GM23338 (cell line): ENCODE measurements at regions not wholly inside any gene's neighbourhood (a gene's known extent, or its start where the extent isn't known, plus 50 kb on each side); places are given as distances from the start of the nearest gene placed in this dataset.

Experiments
- ATAC-seq: fragments of 200-7000 bp; cut with Tn5 transposase; 3 replicates; pipeline ENCODE4 v1.9.1; 2020
- DNase-seq: peaks from one replicate; pipeline ENCODE4 v3.0.0-alpha.2; 2015; ENCODE audit warnings: low spot score
- H2AFZ ChIP-seq: fragments of 200-600 bp; sonication (generic); 2 replicates; pipeline ENCODE4 v1.8.0; 2016; ENCODE audit warnings: antibody characterized with exemption, mild to moderate bottlenecking, moderate library complexity
- H3F3A ChIP-seq: fragments of 200-600 bp; sonication (generic); replicated peaks from 2 replicates; pipeline ENCODE4 v1.8.0; 2017; ENCODE audit warnings: antibody characterized with exemption, mixed run types, low read depth
- H3K27ac ChIP-seq: fragments of 200-600 bp; sonication (generic); 2 replicates; pipeline ENCODE4 v1.6.1; 2016; ENCODE audit warnings: low read depth
- H3K27me3 ChIP-seq: fragments of 200-600 bp; sonication (generic); 2 replicates; pipeline ENCODE4 v1.8.0; 2016; ENCODE audit warnings: mild to moderate bottlenecking, mixed run types, moderate library complexity; ENCODE audit not compliant: insufficient read depth
- H3K36me3 ChIP-seq: fragments of 200-600 bp; sonication (generic); 2 replicates; pipeline ENCODE4 v1.8.0; 2016; ENCODE audit warnings: mild to moderate bottlenecking; ENCODE audit not compliant: insufficient read depth
- H3K4me1 ChIP-seq: fragments of 200-600 bp; sonication (generic); 2 replicates; pipeline ENCODE4 v1.8.0; 2016; ENCODE audit warnings: mild to moderate bottlenecking, moderate library complexity; ENCODE audit not compliant: insufficient read depth
- H3K4me2 ChIP-seq: fragments of 200-600 bp; sonication (generic); 2 replicates; pipeline ENCODE4 v1.7.1; 2017; ENCODE audit warnings: mixed run types
- H3K4me3 ChIP-seq: fragments of 200-600 bp; sonication (generic); 2 replicates; pipeline ENCODE4 v1.6.1; 2016; ENCODE audit warnings: mixed run types
- H3K79me2 ChIP-seq: fragments of 200-600 bp; sonication (generic); replicated peaks from 2 replicates; pipeline ENCODE4 v1.8.0; 2017; ENCODE audit warnings: mild to moderate bottlenecking; ENCODE audit not compliant: insufficient read depth
- H3K9me2 ChIP-seq: fragments of 200-600 bp; sonication (generic); 2 replicates; pipeline ENCODE4 v1.8.0; 2017; ENCODE audit not compliant: insufficient read depth
- H4K20me1 ChIP-seq: fragments of 200-600 bp; sonication (generic); replicated peaks from 2 replicates; pipeline ENCODE4 v1.8.0; 2017; ENCODE audit warnings: mild to moderate bottlenecking; ENCODE audit not compliant: insufficient read depth
- H3K27ac Mint-ChIP-seq: 2 replicates; pipeline ENCODE4 v1.8.0; 2020; ENCODE audit warnings: inconsistent platforms, mild to moderate bottlenecking, moderate library complexity, mixed read lengths
- H3K27me3 Mint-ChIP-seq: 3 replicates; pipeline ENCODE4 v1.8.0; 2022; ENCODE audit warnings: low read depth, mild to moderate bottlenecking, moderate library complexity, mixed read lengths, inconsistent platforms; ENCODE audit not compliant: insufficient read depth, poor library complexity
- H3K36me3 Mint-ChIP-seq: 3 replicates; pipeline ENCODE4 v1.8.0; 2021; ENCODE audit warnings: low read depth, mild to moderate bottlenecking, inconsistent platforms, moderate library complexity, mixed read lengths
- H3K4me1 Mint-ChIP-seq: 3 replicates; pipeline ENCODE4 v1.8.0; 2020; ENCODE audit warnings: mild to moderate bottlenecking, inconsistent platforms, mixed read lengths
- H3K4me3 Mint-ChIP-seq: 3 replicates; pipeline ENCODE4 v1.8.0; 2021; ENCODE audit warnings: moderate library complexity, mild to moderate bottlenecking, inconsistent platforms, mixed read lengths
- H3K9me3 Mint-ChIP-seq: 3 replicates; pipeline ENCODE4 v1.8.0; 2020; ENCODE audit warnings: moderate library complexity, mild to moderate bottlenecking, inconsistent platforms, mixed read lengths
- CREB1 ChIP-seq: fragments of 250-450 bp; sonication (Bioruptor Pico); IDR thresholded peaks from 2 replicates; pipeline ENCODE4 v1.5.0; 2020; ENCODE audit warnings: low read depth, mild to moderate bottlenecking, moderate library complexity
- CTCF ChIP-seq, 2 experiments: fragments of 200-600 bp in 1 of 2; sonication (generic) in 1 of 2; conservative IDR thresholded peaks; 2 replicates each; pipeline versions ENCODE4 v1.5.1 to v1.6.1; 2016 to 2017; ENCODE audit warnings: antibody characterized with exemption in 2 of 2, low read depth in 2 of 2, mild to moderate bottlenecking in 2 of 2, moderate library complexity in 1 of 2
- ETS1 ChIP-seq: IDR thresholded peaks from 2 replicates; pipeline ENCODE4 v1.6.1; 2016; ENCODE audit warnings: antibody characterized with exemption
- EZH2 ChIP-seq: fragments of 200-600 bp; sonication (generic); IDR thresholded peaks from one replicate; pipeline ENCODE4 v1.8.0; 2017; ENCODE audit warnings: antibody characterized with exemption, mild to moderate bottlenecking, low read depth; ENCODE audit not compliant: unreplicated experiment
- EZH2phosphoT487 ChIP-seq: fragments of 200-600 bp; sonication (generic); IDR thresholded peaks from one replicate; pipeline ENCODE4 v1.8.1; 2018; ENCODE audit warnings: antibody characterized with exemption; ENCODE audit not compliant: unreplicated experiment
- JUNB ChIP-seq: IDR thresholded peaks from one replicate; pipeline ENCODE4 v1.6.1; 2016; ENCODE audit warnings: antibody characterized with exemption; ENCODE audit not compliant: unreplicated experiment
- NANOG ChIP-seq: IDR thresholded peaks from 2 replicates; pipeline ENCODE4 v1.6.1; 2016; ENCODE audit warnings: antibody characterized with exemption, borderline replicate concordance
- POLR2AphosphoS5 ChIP-seq: IDR thresholded peaks from 2 replicates; pipeline ENCODE4 v1.6.1; 2016; ENCODE audit warnings: antibody characterized with exemption, low read depth
- STAT1 ChIP-seq: IDR thresholded peaks from one replicate; pipeline ENCODE4 v1.6.1; 2016; ENCODE audit warnings: antibody characterized with exemption; ENCODE audit not compliant: unreplicated experiment
- ZNF331 ChIP-seq: fragments of 250-450 bp; sonication (Bioruptor Pico); IDR thresholded peaks from 2 replicates; pipeline ENCODE4 v1.5.0; 2020; ENCODE audit warnings: low read depth, mild to moderate bottlenecking, moderate library complexity
- ZNF462 ChIP-seq: fragments of 250-450 bp; sonication (Bioruptor Pico); IDR thresholded peaks from 2 replicates; pipeline ENCODE4 v1.5.0; 2020; ENCODE audit warnings: mild to moderate bottlenecking, moderate library complexity

- Histone ChIP-seq H3K4me1 (no peaks in the 10 kb centered on the region), H3K4me3 (no peak overlapping the region), H3K27ac (no peak overlapping the region), H3K4me2 (no peak overlapping the region), H3K79me2 (no peaks in the 10 kb centered on the region), H3K9me2 (no peaks in the 10 kb centered on the region), H3K36me3 (no peaks in the 10 kb centered on the region), H4K20me1 (no peaks in the 10 kb centered on the region), H2AFZ (no peak overlapping the region; the same call in 1 of the 2 replicates), H3F3A (no peaks in the 10 kb centered on the region), H3K27me3 (no peaks in the 10 kb centered on the region)
- H3K4me3 Mint-ChIP-seq: no peak overlapping the region
- TF ChIP-seq ETS1: no peak
- no peak for TF ChIP-seq STAT1
- no peak for TF ChIP-seq POLR2AphosphoS5
- TF ChIP-seq EZH2: no peak
- H3K36me3 Mint-ChIP-seq: no peaks in the 10 kb centered on the region
- H3K9me3 Mint-ChIP-seq: no peaks in the 10 kb centered on the region
- H3K27me3 Mint-ChIP-seq: no peaks in the 10 kb centered on the region
- no peak overlapping the region for H3K27ac Mint-ChIP-seq
- DNase-seq (no peak), ATAC-seq (no peak)
- H3K4me1 Mint-ChIP-seq: peaks cover 18% of the 10 kb centered on the region; the same call in 2 of the 3 replicates
These were observed 308.0 kb upstream of the UBE2E3 start for GRCh38 chr2:180672377-180672776.

- Mint-ChIP-seq H3K27me3 (no peaks in the 10 kb centered on the region), H3K4me1 (peaks cover 18% of the 10 kb centered on the region; the same call in 2 of the 3 replicates), H3K27ac (no peak overlapping the region), H3K36me3 (no peaks in the 10 kb centered on the region), H3K4me3 (no peak overlapping the region), H3K9me3 (no peaks in the 10 kb centered on the region)
- DNase-seq (no peak), ATAC-seq (no peak)
- H3K27ac ChIP-seq: no peak overlapping the region
- H3K9me2 ChIP-seq: no peaks in the 10 kb centered on the region
- no peaks in the 10 kb centered on the region for H3K4me1 ChIP-seq
- H3K36me3 ChIP-seq: no peaks in the 10 kb centered on the region
- H2AFZ ChIP-seq: no peak overlapping the region
- no peaks in the 10 kb centered on the region for H3F3A ChIP-seq
- no peaks in the 10 kb centered on the region for H3K27me3 ChIP-seq
- no peak overlapping the region for H3K4me3 ChIP-seq
- no peaks in the 10 kb centered on the region for H3K79me2 ChIP-seq
- no peak overlapping the region for H3K4me2 ChIP-seq
- no peaks in the 10 kb centered on the region for H4K20me1 ChIP-seq
- TF ChIP-seq EZH2phosphoT487 (no peak), CREB1 (no peak), NANOG (no peak), POLR2AphosphoS5 (no peak), ZNF331 (CRISPR knock-in tag) (no peak), JUNB (no peak), STAT1 (no peak), CTCF (conservative IDR thresholded peaks at IDR 0.05; ENCODE audit: low read depth in 2 of 2) (no peak), ZNF462 (CRISPR knock-in tag) (no peak)
These were observed 310.0 kb upstream of the UBE2E3 start for GRCh38 chr2:180670302-180671003.
